ENCODE measurements at regions not wholly inside any gene's neighbourhood (a gene's known extent, or its start where the extent isn't known, plus 50 kb on each side); places are given as distances from the start of the nearest gene placed in this dataset.
A peak's percentile ranks its signal among the peaks of the same experiment; 100 is the strongest.

GRCh38 chr1:232878086-232878485 is 72.3 kb upstream of the NTPCR start:
- ATAC-seq = no peak
- TF ChIP-seq POLR2A (IDR thresholded peaks at IDR 0.05) = no peak
- TF ChIP-seq CTCF (IDR thresholded peaks at IDR 0.05 in 4 of 5, conservative IDR thresholded peaks at IDR 0.05 in 1 of 5) = no peak
- in situ Hi-C loops (cut with MboI; ENCODE audit: low sequenced_read_pairs in 4 of 4) (no loop called here), intact Hi-C loops (cut with DNase I; ENCODE audit: low total_unique reads) (no loop called here)
- no peak for DNase-seq
- Histone ChIP-seq H3K27ac (no peak overlapping the region), H3K4me1 (no peaks in the 10 kb centered on the region), H3K27me3 (no peaks in the 10 kb centered on the region), H3K36me3 (no peaks in the 10 kb centered on the region), H3K4me3 (no peak overlapping the region), H3K9me3 (no peaks in the 10 kb centered on the region)

- no peaks in the 10 kb centered on the region for H3K9me3 ChIP-seq
- intact Hi-C loops (cut with DNase I; ENCODE audit: low total_unique reads) = no loop called here
- H3K4me3 ChIP-seq = no peak overlapping the region
- ATAC-seq = no peak
- in situ Hi-C loops (cut with MboI; ENCODE audit: low sequenced_read_pairs in 4 of 4) = no loop called here
- no peaks in the 10 kb centered on the region for H3K36me3 ChIP-seq
- H3K27me3 ChIP-seq = no peaks in the 10 kb centered on the region
- H3K27ac ChIP-seq = no peak overlapping the region
- H3K4me1 ChIP-seq = no peaks in the 10 kb centered on the region
- TF ChIP-seq CTCF (IDR thresholded peaks at IDR 0.05 in 4 of 5, conservative IDR thresholded peaks at IDR 0.05 in 1 of 5) = peak in 2 of 5 experiments; percentile 15 to 36
- TF ChIP-seq POLR2A (IDR thresholded peaks at IDR 0.05) = no peak
- no peak for DNase-seq
These were observed 70.1 kb upstream of the NTPCR start for GRCh38 chr1:232880354-232880753.

GRCh38 chr1:232883992-232884661 is 66.3 kb upstream of the NTPCR start:
- DNase-seq (no peak), ATAC-seq (no peak)
- Histone ChIP-seq H3K4me1 (no peaks in the 10 kb centered on the region), H3K27me3 (no peaks in the 10 kb centered on the region), H3K4me3 (no peak overlapping the region), H3K36me3 (no peaks in the 10 kb centered on the region), H3K27ac (no peak overlapping the region), H3K9me3 (no peaks in the 10 kb centered on the region)
- intact Hi-C loops (cut with DNase I; ENCODE audit: low total_unique reads) (no loop called here), in situ Hi-C loops (cut with MboI; ENCODE audit: low sequenced_read_pairs in 4 of 4) (no loop called here)
- TF ChIP-seq POLR2A (IDR thresholded peaks at IDR 0.05) = no peak
- TF ChIP-seq CTCF (IDR thresholded peaks at IDR 0.05 in 4 of 5, conservative IDR thresholded peaks at IDR 0.05 in 1 of 5) = no peak

- TF ChIP-seq POLR2A (IDR thresholded peaks at IDR 0.05) = no peak
- TF ChIP-seq CTCF (IDR thresholded peaks at IDR 0.05 in 4 of 5, conservative IDR thresholded peaks at IDR 0.05 in 1 of 5) = no peak
- DNase-seq (no peak), ATAC-seq (no peak)
- intact Hi-C loops (cut with DNase I; ENCODE audit: low total_unique reads) = no loop called here
- no peaks in the 10 kb centered on the region for H3K27me3 ChIP-seq
- no peak overlapping the region for H3K27ac ChIP-seq
- no peaks in the 10 kb centered on the region for H3K9me3 ChIP-seq
- H3K4me1 ChIP-seq = peaks cover 5 to 7% of the 10 kb centered on the region in 2 donors
- in situ Hi-C loops (cut with MboI; ENCODE audit: low sequenced_read_pairs in 4 of 4) = no loop called here
- H3K36me3 ChIP-seq = no peaks in the 10 kb centered on the region
- H3K4me3 ChIP-seq = no peak overlapping the region
These were observed 64.1 kb upstream of the NTPCR start for GRCh38 chr1:232886271-232886670.
